GM04504 (cell line): ENCODE measurements at regions not wholly inside any gene's neighbourhood (a gene's known extent, or its start where the extent isn't known, plus 50 kb on each side); places are given as distances from the start of the nearest gene placed in this dataset.
A peak's percentile ranks its signal among the peaks of the same experiment; 100 is the strongest.

ENCODE experiments used
- DNase-seq: peaks from one replicate; pipeline ENCODE4 v3.0.0-alpha.2; 2012; ENCODE audit warnings: low read depth

DNA sequence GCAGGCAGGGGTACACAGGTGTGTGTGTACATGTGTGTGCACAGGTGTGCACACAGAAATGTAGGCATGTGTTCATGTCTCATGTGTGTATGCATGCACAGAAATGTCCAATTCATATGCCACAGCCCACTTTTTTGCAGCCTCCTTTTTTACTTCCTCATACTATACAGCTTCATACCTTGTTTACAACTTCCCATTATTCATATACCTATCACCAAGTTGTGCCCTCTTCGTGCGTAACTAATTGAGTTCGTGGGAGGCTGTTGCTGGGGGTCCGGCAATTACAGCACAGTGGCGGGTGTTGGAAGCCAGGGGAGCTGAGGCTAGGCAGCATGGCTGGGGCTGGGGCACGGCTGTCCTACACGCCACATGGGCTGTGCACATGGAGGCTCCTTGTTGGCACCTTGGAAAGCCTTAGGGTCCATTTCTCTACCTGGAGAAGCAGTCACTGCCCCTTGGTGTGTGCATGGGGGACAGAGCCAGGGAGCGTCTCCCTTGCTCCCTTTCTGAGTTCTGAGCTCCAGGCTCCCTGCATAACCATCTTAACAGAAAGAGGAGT is 266.7 kb downstream of the ENGASE start:
- no peak for DNase-seq

DNA sequence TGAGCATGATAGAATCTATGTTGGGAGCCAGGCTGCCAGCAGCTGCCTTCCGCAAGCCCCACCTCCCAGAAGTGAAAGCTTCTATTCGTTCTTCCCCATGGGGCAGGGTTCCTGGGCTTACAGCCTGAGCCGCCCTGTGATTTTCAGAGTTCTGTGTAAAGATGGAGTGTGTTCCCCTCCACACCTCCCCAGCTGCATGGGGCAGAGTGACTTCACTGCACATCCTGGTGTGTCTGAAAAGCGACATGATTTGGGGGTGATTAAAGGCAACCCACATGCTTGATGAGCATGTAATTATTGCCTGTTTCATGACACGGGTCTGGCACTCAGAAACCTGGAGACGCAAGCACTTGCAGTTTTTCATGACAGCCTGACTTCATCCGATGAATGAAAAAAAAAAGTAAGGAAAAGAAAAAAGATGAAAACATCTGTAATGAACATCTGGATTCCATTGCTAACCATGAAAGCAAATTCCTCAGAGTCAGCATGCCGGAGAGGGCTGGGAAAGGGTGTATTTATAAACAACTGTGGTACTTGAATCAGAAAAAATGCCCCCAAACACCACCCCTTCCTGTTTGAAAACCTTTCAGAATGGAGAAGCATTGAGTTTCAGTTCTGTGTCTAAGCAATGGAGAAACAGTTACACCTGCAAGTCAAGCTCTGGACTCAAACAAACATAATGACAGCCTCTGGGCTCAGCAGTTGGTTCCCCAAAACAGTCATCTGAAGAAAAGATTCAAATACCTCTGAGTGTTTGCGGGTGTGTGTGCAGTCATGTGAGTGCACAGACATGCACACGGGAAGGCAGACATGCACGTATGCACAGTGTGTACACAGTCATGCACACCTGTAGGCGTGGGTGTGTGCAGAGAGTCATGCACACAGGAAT is 266.0 kb downstream of the ENGASE start:
- no peak for DNase-seq

GRCh38 chr17:79339321-79339720 is 264.7 kb downstream of the ENGASE start:
- DNase-seq = no peak

DNA sequence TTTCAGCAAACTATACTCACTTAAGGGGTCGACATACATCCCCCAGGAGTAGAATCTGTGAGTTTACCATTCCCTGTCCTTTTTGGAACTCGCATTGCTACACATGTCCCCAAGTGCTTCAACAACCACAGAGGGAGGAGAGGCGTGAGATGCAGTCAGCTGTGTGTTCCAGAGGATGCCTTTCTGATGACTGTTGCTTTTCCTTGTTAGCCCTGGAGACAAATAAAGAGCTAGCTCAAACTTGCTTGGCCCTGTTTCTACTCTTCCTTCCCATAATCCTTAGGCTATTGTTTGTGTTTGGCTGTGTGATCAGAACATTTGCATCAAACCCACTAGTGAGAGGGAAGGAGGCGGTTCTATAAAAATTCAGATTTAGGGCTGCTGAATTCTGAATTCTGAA is 264.0 kb downstream of the ENGASE start:
- DNase-seq = peak; percentile 8

- DNase-seq = no peak
Measured at GRCh38 chr17:79338152-79338551, 263.5 kb downstream of the ENGASE start.

DNA sequence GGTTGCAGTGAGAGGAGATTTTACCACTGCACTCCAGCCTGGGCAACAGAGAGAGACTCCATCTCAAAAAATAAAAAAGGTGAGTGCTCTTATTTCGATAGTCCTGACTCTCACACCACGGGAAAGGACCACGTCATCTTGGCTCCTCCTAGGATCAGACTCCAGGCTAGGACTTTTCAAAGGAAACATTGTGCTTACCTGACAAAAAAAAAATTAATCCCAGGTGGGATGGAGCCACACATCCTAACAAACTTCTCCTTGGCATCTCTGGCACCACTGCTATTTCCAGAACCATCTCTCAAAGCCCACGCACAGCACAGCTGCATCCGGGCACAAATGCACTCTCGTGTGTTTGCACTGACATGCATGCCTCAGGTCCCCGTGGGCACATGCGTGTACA is 262.4 kb downstream of the ENGASE start:
- DNase-seq = no peak

DNA sequence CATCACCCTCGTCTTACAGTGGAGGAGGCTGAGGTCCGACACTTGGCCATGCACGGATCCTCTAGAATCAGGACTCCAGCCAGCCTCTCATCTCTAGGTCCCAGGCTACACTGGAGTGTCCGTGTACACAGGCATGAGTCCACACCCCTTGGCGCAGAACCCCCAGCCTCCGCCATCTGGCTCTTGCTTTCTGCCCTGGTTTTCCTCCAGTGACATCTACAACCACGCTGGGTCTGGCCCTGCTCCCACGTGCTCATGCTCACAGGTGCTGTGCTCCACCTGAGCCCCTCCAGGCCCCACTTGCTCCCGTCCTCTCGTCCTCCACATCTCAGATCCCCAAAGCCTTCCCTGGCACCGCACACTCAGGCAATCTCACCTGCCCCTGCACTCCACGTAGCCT is 260.8 kb downstream of the ENGASE start:
- DNase-seq = no peak

DNA sequence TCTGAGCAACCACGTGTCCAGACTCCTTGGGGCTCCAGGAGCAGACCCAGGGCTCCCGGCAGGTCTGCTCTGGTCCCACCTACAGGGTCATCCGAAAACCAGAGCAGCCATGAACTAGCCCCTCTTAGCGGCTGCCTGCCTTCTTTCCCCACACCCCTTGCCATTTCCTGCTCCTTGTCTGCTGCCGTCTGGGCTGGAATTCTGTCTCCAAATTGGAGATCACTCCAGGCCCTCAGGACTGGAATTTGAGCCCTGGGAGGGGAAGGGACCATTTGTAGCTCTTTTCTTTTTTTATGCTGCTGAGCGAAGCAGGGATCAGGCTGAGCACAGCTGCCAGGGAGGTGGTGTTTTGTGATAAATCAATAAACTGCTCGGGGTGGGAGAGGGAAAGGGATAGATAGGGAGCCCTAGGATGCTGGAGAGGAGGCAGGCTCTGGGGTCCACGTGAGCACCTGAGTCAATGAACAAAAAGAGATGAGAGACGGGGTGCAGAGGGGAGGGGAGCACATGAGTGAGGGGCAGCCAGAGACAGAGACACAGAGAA is 257.5 kb downstream of the ENGASE start:
- no peak for DNase-seq

DNA sequence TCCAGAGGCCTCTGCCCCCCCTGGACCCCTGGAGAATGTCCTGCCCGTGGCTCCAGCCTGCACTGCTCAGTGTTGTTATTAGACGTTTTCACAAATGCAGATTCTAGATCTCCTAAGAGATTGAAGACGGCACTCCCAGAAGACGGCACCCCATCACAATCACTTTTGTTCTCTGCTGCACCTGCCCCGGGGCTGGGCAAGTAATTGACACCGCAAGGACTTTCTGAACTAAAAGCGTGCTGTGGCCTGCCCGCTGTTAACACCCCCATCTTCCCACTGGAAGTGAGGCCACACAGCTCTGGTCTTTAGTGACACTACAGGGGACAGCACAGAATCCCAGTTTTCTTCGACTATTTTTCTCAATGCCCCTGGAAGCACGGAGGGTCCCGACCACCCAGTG is 256.9 kb downstream of the ENGASE start:
- no peak for DNase-seq

DNA sequence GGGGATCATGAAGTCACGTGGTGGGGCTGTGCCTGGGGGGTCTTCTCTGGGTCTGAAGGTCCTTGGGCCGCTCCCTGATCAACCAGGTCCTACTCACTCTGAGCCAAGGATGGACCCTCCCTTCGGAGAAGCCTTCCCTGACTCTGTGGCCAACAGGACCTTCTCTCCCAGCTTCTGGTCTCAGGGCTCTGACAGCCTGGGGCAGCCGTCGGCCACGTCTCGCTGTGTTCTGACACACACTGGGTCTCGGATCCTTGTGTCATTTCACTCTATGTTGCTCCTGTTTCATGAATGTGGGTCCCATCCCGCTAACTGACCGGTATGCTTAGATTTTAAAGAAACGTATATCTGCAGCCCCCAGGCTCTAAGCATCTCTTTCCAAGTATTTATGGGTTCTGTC is 256.1 kb downstream of the ENGASE start:
- DNase-seq = no peak

- DNase-seq = no peak
Measured at GRCh38 chr17:79330229-79330628, 255.6 kb downstream of the ENGASE start.

GRCh38 chr17:79326814-79327213 is 252.2 kb downstream of the ENGASE start:
- DNase-seq = no peak

DNA sequence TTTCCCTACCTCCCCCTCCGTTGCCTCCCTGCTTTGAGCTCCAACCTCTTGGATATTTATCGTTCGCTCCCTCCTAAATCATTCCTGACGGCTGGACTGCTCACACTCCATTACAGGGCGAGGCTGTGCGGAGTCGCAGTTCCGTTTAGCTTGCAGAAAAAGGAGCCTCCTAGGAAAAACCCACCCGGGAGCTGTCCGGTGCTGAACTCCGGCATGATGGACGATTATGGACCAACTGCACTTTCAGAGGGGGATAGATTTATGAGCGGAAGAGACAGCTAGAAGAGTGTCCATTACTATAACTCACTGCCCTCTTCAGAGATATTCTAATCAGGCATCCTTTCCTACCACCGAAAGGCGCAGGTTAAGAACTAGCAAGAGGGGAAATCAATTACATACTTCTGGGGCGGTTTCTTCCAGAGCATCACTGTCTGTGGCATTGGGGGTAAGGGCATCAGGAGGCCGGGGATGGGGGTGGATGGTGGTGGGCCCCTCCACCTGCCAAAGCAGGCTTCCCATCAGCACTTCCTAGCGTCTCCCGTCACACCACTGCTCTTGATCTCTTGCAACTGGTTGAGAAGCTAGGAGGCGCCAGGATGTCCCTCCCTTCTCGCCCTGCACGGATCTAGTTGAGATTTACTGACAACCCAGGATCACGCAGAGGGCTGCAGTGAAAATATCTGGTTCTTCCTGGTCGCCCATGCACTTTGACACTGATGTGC is 251.2 kb downstream of the ENGASE start:
- no peak for DNase-seq

GRCh38 chr17:79324194-79324593 is 249.6 kb downstream of the ENGASE start:
- no peak for DNase-seq

GRCh38 chr17:79323566-79323965 is 248.9 kb downstream of the ENGASE start:
- DNase-seq = no peak

DNA sequence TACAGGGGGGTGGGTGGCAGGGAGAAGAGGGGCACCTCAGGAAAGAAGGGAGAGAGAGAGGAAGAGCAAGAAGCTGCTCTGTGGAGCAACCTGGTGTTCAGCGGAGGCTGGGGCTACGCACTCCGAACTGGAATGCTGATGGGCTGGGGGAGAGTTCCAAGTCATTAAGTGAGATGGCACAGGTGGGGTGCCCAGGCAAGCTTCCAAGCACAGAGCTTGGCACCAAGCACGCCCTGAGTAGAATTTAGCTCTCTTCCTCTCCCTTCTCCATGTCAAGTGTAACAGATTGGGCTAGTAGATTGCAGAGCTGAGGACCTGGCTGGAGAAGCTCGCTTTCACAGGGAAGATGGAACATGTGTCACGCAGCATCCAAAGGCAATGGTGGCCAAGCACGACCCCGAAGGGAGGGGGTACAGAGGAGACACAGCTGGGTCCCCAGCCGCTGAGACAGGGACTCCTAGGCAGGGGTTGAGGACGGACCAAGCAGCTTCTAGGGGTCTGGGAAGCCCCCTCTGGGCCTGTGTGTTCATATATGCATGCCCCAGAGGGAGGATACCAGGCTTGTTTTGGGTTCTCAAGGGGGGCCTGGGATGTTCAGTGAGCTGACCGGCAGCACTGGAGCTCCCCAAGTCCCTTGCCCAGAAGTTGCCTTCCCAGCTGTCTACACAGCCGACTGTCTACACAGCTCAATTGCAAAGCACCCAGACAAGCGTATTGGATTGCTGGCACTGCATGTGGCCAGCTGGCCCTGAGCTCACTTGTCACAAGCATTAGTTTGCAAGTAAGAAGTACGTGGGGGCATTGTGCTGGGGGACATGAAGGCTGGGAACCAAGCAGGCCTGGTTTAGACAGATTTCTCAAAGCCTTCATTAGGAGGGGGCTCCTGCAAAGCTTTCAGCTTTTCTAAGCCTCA is 247.8 kb downstream of the ENGASE start:
- no peak for DNase-seq

GRCh38 chr17:79320331-79320730 is 245.7 kb downstream of the ENGASE start:
- DNase-seq = no peak

- no peak for DNase-seq
Measured at GRCh38 chr17:79317916-79318315, 243.3 kb downstream of the ENGASE start.

DNA sequence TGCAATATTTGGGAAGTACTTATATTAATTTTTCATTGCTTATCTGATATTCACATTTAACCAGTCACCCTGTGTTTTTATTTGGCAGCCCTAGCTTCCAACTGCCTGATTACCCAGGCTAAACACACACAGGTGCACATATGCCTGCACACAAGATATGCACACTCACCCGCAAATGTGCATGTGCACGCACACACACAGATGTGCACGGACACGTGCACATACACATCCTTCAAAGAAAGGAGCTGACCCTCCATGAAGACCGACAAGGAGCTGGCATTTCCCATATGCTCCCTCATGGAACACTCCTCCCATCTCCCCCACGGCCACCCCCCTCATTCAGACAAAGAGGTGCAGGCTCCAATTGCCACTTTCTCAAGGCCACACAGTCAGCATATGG is 242.2 kb downstream of the ENGASE start:
- no peak for DNase-seq

- DNase-seq = no peak
Measured at GRCh38 chr17:79315358-79316105, 240.9 kb downstream of the ENGASE start.
